GM15510 (cell line): ENCODE measurements at regions not wholly inside any gene's neighbourhood (a gene's known extent, or its start where the extent isn't known, plus 50 kb on each side); places are given as distances from the start of the nearest gene placed in this dataset.

Experiments
- POLR2A ChIP-seq: IDR thresholded peaks from 3 replicates; pipeline ENCODE4 v1.6.1; 2011; ENCODE audit warnings: borderline replicate concordance; ENCODE audit not compliant: insufficient read length; ENCODE audit errors: extremely low read depth

DNA sequence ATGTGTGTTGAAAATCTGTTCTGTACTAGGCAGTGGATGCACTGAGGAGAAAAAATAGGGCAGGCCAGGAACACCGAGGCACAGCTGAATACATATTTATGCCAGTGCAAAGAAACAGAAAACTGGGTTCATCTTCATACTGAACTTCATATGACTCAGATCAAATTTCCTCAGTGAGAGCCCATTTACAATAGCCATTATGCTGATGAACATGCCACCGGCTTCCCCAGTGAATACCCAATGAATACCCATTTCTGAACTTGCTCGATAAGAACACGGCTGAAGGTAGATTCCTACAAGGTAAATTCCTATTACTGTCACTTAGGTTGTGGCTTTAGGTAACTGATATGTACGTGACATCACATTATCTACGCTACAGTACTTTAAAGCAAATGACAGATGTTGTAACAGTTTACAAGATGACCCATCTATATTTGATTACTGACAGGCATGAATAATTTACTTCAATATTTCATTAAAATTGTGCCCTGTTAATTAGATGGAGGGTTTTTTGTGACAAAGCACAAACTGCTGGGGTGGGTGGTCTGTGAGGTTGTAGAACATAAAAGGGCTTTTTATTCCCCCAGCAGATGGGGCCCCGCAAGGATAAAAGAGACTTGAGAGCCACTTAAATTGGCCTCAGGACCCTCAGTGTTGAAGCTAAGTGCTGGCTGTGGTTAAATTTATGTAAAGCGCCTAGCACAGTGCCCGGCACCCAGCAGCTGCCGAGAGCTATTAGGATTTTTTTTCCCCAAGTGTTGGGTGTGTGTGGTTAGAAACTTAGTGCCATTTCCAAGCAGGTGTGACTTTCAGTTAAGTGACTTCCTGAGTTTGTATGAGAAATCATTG is 264.5 kb downstream of the CD83 start:
- no peak for TF ChIP-seq POLR2A

DNA sequence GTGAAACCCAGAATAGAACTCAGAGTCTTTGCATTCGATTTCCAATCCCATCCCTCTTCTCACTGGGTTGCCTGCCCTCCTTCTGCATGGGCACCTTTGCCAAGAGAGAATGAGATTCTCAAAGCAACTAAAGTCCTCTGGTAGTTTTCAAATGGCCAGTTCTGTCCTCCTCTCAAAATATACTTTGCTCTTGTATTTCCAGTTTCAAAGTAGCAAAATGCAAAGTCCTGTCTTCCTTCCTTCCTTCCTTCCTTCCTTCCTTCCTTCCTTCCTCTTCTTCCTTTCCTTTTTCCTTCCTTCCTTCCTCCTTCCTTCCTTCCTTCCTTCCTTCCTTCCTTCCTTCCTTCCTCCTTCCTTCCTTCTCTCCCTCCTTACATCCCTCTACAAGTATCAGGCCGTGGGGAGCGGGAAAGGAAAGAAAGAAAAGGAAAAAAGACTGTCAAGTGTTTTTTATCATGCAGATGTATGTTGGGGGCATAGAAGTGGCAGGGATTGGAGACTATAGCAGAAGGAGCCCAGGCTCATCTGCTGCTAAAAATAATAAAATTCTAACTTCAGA is 265.2 kb downstream of the CD83 start:
- no peak for TF ChIP-seq POLR2A

DNA sequence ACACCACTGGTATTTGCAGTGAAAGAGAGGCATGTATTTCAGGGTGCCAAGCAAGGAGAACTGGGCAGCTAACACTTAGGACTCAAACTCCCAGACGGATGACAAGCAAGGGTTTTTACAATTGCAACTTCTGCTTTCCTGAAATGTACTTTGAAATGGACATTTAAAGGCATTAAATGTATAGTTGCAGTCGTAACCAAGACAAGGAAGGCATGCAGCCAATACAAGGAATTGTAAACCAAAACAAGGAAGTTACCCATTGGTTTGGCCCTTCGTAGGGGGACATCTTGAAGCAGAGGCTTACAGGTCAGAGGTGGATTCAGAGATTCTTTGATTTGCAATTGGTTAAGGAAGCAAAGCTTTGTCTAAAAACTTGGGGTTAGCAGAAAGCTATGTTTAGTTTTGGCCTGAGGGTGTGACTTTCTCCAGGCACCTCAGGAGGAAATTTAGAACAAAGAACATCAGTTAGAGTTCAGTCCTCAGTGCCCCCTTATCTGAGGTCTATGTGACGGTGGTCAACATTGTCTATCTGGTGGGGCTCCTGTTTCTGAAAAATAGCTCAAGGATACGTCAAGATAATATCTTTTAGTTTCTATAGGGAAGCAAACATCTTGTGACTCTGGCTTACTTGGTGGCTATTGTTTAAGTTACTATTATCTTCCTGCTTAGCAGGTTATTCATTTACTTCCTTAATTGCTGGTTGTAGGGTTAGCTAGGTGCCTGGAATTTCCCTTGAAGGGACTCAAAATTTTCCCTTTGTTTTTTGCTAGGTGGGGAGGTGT is 266.0 kb downstream of the CD83 start:
- TF ChIP-seq POLR2A: no peak

DNA sequence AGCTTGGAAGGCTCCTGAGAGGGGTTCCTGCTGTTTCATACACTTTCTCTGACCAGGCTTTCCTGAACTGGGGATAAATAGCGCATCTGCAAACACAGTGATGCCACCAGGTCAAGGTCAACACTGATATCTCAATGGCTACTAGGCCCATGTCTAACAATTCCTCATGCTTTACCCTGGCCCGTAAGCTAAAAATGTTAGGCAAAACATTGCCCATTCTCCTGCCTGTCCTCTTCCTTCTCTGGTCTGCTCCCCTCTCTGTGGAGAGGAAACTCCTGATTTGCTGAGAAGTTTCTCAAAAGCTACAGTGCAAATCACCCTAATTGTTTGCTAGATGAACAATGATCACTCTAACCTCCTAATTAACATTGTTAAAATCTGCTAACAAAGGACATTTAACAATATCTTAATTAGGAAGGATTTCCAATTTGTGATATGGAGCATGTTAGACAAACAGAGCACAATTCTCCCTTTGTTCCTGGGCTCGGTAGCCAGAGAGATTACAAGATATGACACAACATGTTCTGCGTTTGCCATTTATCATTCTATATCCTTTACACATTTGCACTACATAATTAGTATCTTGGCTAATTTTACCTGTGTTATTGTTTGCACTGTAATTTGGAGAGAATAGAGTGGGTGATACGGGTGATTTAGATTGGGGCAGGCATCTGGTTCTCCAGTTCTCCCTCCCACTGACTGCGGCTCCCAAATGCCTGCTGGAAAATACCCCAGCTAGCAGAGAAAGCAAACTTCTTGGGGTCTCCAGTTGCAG is 266.8 kb downstream of the CD83 start:
- no peak for TF ChIP-seq POLR2A

DNA sequence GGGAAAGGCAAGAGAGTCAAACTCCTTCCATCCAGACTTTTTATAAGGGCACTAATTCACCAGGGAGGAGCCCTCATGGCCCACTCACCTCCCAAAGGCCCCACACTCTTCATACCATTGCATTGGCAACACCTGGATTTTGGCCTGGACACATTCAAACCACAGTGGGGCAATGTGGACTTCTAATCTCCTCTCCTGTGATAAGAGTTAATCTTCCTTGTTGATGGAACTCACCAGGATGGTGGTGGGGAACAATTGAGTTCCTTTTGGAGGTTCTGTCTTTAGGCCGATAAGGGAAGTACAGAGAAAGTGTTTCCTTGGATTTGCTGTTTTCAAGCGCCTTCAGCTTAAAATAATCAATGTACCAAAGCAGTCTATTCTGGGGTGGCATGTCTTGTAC is 268.7 kb downstream of the CD83 start:
- TF ChIP-seq POLR2A: no peak

DNA sequence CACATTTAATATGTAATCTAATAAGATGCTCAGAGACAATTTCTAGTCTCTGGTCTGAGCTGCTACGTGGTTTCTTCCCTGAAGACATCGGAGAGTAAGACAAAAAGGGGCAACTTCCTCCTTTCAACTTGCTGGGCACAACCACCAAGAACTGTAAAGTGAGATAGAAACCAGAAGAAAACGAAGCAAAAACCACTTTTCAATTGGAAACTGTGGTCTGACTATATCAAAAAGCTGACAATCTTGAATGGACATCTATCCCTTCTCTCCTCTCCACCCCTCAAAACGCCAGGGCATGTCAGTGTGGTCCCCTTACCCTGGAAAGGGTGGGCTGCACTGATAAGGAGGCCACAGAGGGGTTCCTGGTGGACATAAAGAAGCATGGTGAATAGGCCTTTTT is 269.1 kb downstream of the CD83 start:
- TF ChIP-seq POLR2A: no peak

DNA sequence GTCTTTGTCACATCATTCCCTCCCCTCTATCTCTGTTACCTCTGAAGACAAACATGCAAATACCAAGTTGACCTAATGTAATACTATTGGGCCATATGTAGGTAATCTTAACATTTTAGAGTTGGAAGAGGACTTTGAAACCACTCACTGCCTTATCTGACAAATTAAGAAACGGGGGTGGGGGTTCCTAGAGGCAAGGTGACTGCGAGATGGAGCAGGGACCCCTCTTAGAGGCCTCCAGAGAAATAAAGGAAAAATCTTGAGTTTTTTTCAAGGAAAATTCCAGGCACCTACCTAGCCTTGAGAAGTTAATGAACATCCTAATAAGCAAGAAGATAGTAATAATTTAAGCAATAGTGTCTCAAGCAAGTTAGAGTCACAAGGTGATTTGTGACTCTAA is 270.8 kb downstream of the CD83 start:
- no peak for TF ChIP-seq POLR2A

DNA sequence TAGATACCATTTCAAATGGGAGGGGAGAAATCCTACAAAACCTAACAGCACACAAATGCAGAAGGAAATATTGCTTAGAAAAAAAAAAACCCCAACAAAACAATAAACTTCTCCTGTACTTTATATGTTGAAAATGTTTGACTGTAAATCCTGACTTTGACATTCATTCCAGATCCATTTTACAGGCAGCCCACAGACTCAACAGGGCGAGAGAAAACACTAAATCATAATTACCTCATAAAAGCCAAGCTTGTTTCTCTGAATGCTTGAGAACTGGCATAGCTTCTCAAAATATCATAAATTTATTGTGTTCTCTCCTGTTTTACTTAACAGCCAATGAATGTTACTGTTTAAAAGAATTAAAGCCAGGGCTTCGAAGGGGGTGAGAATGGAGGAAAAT is 273.2 kb downstream of the CD83 start:
- no peak for TF ChIP-seq POLR2A

DNA sequence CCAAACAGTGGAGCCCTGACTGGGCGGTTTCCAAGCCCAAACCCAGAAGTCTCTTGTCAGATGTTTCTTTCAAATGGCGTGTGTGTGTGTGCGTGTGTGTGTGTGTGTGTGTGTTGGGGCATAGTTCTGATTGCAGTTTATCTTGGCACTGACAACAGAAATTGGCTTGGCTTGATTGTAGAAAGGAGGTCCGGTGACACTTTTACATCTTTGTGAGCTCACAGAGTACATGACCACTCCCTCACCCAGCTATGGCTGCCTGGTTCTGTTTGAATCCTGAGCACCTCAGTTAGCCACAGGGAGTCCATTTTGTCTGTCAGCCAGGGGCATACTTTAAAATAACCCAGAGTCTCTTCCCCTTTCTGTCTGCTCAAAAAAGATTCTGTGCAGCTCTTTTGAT is 276.3 kb downstream of the CD83 start:
- TF ChIP-seq POLR2A: no peak

DNA sequence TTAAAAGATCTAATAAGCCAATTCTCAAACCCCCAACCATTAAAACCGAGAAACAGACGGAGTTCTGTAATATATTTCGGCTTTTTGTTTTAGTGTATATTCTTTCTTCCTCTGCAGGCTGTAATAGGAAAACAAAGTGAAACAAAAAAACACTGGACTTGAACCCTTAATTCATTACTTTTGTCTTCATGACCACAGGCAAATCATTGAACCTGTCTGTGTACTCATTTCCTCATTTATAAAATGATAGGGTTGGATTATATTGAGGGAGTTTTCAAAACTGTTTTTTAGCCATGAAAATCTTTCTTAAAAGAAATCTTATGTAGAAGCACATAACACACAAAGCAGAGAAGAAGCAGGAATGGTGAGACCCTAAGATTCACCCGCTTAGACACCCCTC is 278.8 kb downstream of the CD83 start:
- no peak for TF ChIP-seq POLR2A

DNA sequence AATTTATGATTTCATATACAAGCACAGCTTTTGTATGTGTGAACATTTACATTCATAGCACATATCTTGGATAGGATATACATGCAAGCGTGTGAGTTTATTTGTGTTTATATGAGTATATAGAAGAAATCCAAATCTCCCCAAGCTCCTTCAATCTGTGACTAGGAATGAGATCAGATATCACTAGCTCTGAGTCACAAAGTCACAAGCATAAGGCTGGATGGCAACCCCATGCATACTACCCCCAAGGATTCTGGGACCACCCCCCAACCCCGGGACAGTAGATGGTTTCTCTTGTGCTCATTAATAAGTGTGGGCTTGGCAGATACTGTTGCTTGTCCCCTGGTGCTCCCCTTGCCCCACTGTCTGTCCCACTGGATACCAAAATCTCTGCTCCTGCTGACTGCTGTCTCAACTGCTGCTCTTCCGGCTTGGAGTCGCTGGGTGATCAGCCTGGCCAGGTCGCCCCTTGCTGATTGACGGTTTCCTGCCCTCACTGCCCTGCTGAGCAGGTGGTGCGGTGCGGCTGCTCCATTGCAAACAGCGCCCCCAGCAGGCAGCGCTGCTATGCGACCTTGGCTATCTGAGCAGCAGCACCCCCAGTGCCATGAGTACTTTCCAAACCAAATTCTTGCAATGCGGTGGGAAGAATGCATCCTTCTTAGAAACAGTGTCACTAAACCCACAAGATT is 279.4 kb downstream of the CD83 start:
- TF ChIP-seq POLR2A: no peak

DNA sequence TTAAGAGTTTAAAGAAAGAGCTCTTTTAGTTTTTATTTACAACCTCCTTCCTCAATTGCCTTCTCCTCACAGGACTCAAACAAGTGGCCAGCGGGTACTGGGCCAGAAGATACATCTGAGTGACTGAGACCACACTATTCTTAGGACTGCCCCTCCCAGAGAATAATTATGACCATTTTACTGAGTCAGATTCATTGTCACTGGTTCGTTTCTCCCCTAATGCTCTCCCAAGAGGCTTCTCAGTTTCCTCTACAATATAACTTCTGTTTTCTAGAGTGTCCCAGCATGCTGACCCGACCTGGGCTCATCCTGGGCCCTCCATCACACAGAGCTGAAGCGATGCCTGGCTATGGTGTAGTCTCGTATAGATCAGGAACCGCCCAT is 279.9 kb downstream of the CD83 start:
- TF ChIP-seq POLR2A: no peak

DNA sequence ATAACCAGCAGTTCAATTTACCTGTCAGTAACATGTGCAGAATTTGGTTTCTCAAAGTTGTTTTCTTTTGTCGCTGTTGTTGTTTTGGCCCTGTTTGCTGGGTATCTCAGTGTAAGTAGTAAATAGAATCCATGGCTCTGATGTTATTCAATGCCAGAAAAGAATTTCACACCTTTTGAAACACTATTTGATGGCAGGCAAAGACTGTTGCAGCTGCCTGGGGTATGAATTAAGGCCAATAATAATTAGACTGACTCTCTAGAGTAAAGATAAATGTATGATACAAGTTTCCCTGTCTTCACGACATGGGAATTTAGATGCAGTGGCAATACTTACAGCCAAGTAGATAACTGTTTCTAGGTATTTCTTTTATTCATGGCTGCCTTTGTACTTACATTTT is 281.4 kb downstream of the CD83 start:
- TF ChIP-seq POLR2A: no peak

DNA sequence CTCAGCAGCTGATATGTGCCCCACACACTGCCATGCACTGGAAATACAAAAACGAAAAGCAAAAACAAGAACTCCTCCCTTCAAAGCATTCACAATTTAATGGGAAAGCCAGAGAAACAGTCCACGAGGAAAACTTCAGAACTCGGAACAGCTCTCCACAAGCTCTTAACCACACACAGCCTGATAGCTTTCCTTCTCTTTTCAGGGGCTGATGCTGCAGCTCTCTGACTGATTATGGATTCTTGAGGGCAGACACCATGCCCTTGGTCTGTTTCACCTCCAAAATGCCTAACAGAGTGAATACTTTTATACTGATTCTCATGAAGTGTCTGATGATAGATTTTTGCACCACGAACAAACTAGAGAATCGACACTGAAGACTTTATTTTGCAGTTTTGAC is 282.1 kb downstream of the CD83 start:
- TF ChIP-seq POLR2A: no peak

DNA sequence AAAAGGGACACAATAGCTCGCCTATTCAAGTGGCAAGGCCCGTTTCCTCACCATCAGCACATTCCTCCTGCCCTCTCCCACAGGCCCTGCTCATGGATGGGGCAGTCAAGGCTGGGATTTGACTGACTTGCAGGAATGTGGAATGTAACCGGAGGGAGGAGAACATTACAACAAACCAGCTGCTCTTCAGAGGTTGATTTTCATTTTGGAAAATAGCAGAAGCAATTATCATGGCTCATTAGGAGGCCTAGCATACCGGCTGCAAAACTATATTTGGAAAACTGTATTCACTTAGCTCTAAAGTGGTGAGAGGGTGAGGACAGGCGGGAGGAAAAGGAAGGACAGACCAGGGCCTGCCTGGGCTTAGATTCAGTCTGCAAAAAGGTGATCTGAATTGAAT is 283.7 kb downstream of the CD83 start:
- no peak for TF ChIP-seq POLR2A

DNA sequence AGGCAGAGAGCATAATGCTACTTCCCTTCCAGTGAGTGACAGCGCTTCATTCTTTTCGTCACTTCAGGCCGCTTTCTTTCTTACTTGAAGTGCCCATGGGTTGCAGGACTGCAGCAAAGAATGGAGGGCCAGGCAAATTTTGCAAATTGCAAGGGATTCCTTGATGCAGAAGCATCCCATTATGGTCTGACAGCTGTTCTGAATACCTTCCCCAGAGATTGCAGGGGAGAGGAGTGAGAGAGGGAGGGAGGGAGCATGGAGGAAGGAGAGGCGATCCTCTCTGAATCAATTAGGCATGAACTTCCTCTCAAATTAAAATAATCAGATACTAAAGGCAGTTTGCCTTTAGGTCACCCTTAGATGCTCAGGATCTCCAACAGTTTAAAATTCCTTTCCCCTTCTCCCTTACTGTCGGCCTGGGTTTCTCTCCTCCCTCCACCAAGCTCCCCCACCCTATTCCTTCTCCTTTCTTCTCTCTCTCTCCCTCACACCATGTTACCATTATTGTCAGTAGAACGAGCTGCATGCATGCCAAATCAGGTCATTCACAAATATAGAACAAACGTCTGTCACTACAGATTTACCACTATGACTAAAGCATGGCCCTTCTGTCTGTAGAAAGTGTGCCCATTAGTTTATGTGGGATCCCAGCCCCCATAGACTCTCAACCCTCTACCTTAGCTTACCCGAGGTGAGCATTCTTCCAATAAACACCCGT is 289.2 kb downstream of the CD83 start:
- no peak for TF ChIP-seq POLR2A
